Uterus (tissue), 2 donors: ENCODE measurements at regions not wholly inside any gene's neighbourhood (a gene's known extent, or its start where the extent isn't known, plus 50 kb on each side); places are given as distances from the start of the nearest gene placed in this dataset.

Source experiments
- POLR2A ChIP-seq, 2 donors: fragments of 450-650 bp; IDR thresholded peaks; one replicate each; pipeline ENCODE4 v1.6.1; 2016; ENCODE audit warnings: antibody characterized with exemption in 2 of 2, mild to moderate bottlenecking in 1 of 2, moderate library complexity in 1 of 2
- TF ChIP-seq, protein P1 (sequence below), 4 experiments: fragments of 200-600 bp in 2 of 4; fragments of 450-650 bp in 2 of 4; sonication (generic) in 2 of 4; IDR thresholded peaks; one replicate each; pipeline ENCODE4 v1.5.1; 2016 to 2019; ENCODE audit warnings: antibody characterized with exemption in 4 of 4, mild to moderate bottlenecking in 2 of 4, moderate library complexity in 1 of 4

DNA sequence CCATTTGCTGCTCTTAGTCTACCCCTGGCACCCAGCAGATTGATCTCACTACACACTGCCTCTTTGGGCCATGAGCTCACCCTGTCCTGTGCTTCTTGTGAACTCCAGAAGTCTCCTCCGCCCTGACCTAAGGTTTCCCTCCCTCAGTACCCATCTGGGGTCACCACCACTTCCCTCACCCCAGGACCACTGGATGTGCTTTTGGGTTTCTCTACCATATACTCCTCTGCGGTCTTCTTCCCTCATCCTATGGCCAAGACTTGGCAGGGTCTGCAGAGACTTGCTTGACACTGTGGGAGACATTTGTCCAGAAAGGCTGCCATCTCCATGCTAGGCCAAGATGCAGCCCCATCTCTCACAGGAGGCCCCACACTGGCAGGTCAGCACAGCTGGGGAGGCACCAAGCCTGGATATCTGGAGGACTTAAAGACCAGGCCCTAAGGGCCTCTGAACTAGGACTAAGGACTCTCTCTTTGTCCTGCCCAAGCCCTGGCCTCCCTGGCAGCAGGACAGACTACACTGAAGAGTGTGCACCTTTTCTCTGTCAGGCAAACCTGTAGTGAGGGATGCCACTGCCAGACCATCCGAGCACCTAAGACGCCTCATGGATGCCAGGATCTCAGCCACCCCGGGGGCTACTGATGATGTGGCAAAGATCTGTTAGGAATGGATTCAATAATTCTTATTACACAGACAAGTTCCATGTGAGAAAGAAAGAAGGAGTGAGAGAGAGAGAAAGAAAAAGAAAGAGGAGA is 134.6 kb downstream of the ZNF467 start:
- TF ChIP-seq, protein P1, sequence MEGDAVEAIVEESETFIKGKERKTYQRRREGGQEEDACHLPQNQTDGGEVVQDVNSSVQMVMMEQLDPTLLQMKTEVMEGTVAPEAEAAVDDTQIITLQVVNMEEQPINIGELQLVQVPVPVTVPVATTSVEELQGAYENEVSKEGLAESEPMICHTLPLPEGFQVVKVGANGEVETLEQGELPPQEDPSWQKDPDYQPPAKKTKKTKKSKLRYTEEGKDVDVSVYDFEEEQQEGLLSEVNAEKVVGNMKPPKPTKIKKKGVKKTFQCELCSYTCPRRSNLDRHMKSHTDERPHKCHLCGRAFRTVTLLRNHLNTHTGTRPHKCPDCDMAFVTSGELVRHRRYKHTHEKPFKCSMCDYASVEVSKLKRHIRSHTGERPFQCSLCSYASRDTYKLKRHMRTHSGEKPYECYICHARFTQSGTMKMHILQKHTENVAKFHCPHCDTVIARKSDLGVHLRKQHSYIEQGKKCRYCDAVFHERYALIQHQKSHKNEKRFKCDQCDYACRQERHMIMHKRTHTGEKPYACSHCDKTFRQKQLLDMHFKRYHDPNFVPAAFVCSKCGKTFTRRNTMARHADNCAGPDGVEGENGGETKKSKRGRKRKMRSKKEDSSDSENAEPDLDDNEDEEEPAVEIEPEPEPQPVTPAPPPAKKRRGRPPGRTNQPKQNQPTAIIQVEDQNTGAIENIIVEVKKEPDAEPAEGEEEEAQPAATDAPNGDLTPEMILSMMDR (IDR thresholded peaks at IDR 0.05), result no peak
- TF ChIP-seq POLR2A (IDR thresholded peaks at IDR 0.05), result no peak
